Stimulated activated CD8-positive, alpha-beta memory T cell treated with anti-CD3 and anti-CD28 coated beads, Interleukin-4, amount 100 ng/mL, for 48 hours (primary cell): ENCODE measurements at regions not wholly inside any gene's neighbourhood (a gene's known extent, or its start where the extent isn't known, plus 50 kb on each side); places are given as distances from the start of the nearest gene placed in this dataset.
"Not testable (repeated sequence)": the region's sequence is repeated elsewhere in the genome, so short reads cannot be mapped to it uniquely, and the experiment has no call there.

Experiments used
- DNase-seq: peaks from one replicate; pipeline ENCODE4 v3.0.0-alpha.2; 2020

DNA sequence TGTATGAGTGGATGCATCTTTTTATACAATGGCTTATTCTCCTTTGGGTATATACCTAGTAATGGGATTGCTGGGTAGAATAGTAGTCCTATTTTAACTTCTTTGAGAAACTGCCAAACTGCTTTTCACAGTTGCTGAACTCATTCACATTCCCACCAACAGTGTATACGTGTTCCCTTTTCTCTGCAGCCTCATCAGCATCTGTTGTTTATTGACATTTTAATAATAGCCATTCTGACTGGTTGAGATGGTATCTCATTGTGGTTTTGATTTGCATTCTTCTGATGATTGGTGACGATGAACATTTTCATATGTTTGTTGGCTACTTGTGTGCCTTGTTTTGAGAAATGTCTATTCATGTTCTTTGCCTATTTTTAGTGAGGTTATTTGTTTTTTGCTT, 687.0 kb upstream of the EPHA5 start:
- no peak for DNase-seq

DNA sequence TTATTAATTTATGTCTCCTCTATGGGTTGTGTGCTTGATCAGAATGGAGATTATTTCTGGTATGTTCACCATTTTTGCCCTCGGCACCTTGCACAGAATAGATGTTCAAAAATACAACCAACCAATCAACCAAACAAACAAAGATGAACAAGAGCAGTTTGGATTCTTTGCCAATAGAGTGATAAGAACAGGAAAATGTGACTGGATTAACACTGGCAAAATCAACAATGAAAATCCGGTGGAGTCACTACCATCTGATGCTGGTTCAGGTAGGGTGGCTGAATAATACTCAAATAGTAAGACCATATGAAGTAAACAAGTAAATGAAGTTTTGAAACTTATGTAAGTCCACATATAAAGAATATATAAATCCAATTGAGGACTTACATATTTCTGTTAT, 685.0 kb upstream of the EPHA5 start:
- no peak for DNase-seq

DNA sequence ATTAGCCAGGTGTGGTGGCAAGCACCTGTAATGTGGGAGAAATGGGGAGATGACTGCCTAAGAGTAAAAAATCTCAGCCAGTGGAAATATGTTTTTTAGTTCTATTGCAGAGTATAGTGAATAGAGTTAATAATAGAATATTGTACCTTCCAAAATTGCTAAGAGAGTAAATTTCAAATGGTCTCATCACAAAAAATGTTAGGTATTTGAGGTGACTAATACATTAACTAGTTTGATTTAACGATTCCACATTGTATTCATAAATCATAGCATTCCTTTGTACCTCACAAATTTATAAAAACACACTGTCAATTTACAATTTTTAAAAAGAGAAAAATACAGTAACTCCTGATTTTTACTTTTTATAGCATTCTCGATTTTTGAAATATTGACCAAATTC, 681.5 kb upstream of the EPHA5 start:
- DNase-seq = no peak

DNA sequence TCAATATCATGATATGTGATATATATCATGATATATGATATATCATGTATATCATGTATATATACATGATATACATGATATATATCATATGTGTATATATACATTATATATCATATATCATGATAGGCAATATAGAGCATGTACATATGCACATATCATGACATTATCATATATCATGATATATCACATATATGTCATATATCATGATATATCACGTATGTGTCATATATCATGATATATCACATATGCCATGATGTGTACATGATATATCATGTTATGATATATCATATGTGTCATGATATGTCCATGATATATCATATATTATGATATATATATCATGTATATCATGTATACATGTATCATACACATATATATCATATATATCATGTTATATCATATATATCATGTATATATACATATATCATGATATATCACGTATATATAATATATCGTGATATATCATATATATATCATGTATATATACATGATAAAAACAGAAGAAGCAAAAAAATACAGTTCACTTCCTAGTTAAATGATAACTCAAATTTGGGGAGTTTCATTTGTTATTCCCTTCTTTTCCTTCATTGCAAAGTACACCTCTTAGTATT, 670.1 kb upstream of the EPHA5 start:
- no peak for DNase-seq

DNA sequence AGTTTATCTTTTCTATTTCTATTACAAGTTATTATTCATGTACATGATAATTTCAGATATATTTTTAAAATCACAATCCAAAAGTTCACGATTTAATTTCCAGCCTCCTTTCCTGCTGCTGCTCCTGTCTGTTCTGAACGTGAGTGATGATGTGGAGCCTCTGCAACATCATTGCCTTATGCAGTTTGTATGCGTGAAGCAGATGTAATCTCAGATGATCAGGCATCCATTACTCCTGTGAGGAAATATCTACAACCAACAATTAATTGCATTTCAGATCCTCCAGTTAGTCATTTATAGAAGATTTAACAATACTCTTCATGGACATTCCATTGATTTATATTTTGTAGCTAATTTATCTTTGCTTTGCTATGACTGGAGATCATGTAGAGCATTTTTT, 668.7 kb upstream of the EPHA5 start:
- DNase-seq = no peak

DNA sequence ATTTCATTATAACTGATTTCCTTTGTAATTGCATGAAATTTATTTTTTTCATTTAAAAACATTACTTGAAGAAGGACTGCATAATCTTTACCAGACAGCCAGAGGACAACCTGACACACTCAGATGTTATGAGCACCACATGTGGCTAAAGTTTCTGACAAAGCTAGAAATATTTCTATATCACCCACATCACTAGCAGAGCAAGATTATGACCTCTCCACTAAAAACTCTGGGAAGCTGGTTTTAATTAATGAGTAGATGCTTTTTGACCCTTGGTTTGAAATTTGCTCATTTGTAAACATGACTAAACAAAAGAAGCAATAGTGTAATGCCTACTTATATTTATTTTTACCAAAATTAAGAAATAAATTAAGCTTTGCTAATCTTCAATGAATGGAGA, 661.5 kb upstream of the EPHA5 start:
- no peak for DNase-seq

DNA sequence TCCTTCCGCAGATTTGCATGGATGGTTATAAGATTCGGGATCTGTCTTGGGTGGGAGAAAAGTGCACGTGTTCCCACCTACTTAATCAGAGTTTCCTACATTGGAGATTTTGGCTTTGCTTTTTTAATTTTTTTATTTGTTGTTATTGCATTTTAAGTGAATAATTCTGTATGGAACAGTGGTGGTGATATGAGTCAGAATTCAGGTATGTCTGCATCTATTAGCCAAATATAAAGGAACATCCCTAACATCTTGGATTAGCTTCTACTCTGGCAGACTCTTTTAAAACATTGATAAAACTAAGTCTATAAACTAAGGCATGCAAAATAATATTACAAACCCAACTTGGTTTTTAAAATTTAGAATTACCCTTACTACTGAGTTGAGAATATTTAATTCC, 659.8 kb upstream of the EPHA5 start:
- no peak for DNase-seq

DNA sequence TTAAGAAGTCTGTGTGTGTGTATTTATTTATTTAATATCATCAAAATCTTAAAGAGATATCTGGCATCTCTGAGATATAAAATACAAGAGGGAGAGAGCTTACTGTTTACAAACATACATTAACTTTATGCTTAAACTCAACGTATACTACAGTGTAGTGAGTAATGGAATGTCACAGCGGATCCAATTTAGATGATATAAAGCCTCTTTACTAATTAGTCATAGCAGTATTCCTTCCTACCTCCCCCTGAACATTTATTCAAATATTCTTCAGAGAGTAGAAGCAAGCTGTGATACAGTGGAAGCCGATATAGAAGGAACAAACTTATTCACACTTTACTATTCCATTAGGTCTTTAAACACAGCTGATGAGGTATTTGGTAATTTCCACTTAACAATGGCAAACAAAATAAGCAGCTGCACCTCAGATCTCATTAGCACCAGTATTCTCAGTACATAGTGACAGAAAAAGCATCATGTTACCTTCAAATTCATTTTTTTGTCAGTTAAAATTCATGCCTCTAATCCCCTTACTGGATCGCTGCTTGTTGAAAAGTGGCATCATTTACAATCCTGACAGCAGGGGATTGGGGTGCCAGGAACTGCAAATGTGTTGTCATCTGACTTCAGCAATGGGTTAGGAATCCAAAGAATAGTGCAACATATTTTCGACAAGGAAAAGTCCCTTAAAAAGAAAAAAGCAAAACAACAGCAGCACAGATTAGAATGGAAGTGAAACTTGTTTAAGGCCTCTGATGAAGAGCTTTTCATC, 658.7 kb upstream of the EPHA5 start:
- DNase-seq = no peak

DNA sequence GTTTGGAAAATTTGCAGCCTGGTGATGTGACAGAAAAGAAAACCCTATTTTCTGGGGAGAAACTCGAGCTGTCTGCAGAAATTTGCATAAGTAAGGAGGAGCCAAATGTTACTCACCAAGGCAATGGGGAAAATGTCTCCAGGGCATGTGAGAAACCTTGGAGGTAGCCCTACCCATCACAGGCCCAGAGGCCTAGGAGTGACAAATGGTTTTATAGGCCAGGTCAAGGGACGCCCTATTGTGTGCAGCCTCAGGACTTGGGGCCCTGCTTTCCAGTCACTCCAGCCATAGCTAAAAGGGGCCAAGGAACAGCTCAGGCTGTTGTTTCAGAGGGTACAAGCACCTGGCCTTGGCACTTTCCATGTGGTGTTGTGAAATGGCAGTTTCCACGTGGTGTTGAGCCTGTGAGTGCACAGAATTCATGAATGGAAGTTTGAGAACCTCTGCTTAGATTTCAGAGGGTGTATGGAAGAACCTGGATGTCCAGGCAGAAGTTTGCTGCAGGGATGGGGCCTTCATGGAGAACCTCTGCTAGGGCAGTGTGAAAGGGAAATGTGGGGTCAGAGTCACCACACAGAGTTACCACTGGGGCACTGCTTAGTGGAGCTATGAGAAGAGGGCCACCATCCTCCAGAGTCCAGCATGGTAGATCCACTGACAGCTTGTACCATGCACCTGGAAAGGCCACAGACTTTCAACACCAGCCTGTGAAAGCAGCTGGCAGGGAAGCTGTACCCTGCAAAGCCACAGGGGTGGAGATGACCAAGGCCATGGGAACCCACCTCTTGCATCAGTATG, 637.6 kb upstream of the EPHA5 start:
- no peak for DNase-seq

DNA sequence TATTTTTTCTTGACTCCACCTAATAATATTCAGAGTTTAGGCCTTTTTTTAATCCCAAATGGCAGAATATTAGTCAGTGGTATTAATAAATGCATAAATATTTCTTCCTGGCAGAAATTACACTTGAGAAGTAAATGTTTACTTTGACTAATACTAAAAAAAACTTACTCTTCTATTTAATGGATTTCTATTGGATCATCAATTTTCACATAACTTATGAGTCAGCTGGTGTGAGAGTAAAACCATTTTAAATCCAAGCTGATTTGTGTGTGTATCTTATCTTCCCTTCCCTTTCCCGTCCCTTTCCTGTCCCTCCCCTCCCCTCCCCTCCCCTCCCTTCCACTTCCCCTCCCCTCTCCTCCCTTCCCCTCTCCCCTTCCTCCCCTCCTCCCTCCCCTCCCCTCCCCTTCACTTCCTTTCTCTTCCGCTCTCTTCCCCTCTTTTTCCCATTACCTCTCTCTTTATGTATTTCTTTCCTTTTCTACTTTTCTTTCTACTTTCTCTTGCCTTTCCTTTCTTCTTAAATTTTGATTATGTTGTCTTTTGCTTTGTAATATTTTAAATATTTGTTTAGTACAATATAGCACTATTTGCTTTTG, 630.1 kb upstream of the EPHA5 start:
- no peak for DNase-seq

DNA sequence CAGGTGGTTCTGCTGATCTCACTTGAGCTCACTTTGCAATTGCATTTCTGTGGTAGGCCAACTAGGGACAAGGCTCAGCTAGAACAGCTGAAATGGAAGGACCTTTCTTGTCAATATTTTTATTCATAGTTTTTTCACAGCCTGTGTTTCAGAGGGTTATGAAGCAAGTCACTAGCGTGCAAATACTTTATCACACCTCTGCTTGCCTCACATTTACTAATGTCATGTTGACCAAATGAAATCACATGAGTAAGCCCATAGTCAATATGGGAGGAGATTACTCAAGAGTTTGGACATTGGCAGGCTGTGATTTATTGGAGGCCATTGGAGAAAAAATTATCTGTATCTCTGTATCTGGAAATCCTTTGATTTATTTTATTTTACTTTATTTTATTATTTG, 628.3 kb upstream of the EPHA5 start:
- DNase-seq = no peak

DNA sequence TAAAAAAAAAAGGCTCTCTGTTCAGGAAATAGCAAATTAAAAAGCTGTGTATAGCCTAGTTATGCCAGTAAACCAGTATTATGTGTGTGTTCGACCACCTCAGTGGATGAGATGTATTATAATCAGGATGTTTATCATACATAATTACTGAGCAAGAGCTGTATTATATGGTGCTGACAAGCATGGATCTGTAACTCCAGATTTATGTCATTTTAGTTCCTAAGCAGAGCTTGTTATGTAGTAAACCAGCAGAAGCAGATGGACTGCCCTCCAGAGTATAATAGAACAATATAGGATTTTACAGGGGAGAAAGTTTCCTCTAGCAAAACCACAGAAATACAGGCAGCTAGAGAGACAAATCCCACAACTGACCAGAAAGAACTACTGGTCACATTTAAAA, 627.4 kb upstream of the EPHA5 start:
- no peak for DNase-seq

DNA sequence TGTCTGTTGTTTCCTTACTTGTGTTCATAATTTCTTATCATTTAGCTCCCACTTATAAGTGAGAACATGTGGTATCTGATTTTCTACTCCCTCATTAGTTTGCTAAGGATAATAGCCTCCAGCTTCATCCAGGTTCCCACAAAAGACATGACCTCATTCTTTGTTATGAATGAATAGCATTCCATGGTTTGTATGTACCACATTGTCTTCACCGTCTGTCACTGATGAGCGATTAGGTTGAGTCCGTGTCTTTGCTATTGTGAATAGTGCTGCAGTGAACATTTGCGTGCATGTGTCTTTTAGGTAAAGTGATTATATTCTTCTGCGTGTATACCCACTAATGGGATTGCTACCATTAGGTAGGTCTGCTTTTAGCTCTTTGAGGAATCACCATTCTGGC, 624.3 kb upstream of the EPHA5 start:
- DNase-seq = no peak

DNA sequence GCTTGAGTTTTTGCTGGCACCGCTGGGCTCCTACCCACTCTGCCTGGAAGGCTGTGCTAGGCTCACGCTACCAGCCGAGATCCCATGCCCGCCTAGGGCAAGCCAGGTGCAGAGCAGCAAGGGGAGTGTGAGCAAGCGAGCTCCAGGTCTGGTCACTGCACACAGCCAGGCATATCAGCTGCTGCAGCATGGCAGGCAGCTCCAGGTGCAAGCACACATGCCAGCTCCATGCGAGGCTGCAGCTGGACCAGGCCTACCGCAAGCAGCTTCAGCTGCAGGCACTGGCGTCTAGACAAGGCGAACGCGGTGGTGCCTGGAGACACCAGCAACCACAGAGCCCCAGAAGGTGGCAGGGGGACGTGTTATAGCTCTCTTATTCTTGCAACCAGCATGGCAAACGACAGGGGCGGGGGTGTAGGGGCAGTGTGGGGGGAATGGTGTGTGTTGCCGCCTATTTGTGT, 614.7 kb upstream of the EPHA5 start:
- no peak for DNase-seq

DNA sequence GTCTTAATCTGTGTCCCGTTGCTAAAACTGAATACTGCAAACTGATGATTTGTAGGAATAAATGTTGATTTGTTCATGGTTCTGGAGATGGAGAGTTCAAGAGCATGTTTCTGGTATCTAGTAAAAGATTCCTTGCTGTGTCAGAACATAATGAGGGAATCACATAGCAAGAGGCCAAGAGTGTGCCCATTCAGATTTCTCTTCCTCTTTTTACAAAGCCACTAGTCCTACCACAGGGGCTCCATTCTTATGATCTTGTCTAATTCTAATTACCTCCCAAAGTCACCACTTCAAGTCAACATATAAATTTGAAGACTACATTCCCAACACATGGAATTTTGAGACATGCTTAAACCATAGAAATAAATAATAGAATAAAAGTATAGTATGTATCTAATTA, 608.8 kb upstream of the EPHA5 start:
- DNase-seq = no peak

DNA sequence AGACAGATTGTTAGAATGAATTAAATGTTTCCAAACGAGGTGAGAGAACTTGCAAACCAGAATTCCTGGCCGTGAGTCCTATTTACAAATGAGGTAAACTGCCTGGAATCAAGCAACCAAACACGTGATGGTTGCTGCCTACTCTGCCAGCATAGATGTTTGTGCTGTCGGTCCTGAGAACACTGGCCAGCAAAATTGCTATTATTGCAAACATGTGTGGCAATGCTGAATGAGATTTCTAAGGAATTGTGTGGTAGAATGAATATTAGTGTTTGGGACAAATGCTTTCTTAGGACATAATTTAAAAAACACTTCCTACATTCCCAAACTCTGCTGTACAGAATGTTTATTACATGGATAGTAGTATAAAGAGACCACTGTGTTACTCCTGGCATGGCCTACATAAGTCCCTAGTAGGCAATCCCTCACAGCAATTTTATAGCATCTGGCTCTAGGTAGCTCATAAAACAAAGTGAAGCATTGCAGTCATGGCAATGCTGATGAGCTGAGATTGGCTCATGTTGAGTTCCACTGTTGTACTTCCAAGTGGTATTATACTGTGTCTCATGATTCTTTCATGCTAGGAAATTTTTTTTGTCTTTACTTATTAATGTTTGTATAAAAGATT, 605.2 kb upstream of the EPHA5 start:
- no peak for DNase-seq

DNA sequence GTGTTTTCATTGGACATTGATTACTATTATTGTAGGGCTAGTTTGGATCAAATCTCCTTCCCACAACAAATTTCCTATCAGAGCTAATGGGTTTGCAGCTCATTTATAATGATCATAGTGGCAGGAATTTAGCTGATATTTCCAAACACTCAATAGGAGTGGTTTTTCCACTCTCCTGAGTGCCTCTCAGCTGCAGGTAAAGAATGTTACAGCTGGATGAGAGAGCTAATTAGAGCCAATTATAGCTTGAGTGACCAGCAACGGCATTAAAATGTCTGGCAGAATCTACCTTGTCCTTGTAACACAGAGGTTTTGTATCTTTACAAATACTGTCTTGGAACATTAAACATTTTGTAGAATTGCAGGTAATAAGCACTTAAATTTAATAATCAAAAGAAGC, 602.8 kb upstream of the EPHA5 start:
- DNase-seq = no peak

DNA sequence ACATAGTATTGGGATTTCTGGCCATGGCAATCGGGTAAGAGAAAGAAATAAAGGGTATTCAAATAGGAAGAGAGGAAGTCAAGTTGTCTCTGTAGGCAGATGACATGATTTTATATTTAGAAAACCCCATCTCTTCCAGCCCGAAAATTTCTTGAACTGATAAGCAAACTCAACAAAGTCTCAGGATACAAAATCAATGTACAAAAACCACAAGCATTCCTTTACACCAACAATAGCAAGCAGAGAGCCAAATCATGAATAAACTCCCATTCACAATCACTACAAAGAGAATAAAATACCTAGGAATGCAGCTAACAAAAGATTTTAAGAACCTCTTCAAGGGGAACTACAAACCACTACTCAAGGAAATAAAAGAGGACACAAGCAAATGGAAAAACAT, 600.1 kb upstream of the EPHA5 start:
- DNase-seq = not testable (repeated sequence)

DNA sequence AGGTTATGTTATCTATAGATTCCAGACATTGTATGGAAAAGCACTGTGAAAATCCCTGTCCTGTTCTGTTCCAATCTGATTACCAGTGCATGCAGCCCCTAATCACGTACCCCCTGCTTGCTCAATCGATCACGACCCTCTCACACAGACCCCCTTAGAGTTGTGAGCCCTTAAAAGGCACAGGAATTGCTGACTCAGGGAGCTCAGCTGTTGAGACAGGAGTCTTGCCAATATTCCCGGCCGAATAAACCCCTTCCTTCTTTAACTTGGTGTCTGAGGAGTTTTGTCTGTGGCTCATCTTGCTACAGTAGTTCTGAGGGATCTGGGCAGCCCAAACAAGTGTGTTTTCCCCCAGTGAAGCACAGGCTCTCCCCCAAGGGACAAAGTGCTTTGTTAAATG, 596.3 kb upstream of the EPHA5 start:
- not testable (repeated sequence) for DNase-seq

DNA sequence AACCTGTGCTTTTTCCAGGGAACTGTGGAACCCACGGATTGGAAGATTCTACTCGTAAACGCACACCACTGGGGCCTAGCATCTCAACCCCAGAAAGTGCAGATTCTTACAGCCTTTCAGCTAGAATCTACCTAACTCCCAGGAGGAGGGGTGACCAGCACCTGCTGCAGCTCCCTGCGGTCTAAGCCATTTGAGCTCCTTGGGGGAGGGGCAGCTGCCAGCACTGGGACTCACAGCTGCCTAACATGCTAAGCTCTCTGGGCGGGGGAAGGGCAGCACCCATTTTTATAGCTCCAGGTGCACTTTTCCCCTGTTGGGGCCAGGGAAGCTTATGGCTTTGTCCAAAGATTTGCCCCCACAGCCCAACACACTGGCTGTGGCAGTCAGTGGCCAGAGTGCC, 595.7 kb upstream of the EPHA5 start:
- no peak for DNase-seq

DNA sequence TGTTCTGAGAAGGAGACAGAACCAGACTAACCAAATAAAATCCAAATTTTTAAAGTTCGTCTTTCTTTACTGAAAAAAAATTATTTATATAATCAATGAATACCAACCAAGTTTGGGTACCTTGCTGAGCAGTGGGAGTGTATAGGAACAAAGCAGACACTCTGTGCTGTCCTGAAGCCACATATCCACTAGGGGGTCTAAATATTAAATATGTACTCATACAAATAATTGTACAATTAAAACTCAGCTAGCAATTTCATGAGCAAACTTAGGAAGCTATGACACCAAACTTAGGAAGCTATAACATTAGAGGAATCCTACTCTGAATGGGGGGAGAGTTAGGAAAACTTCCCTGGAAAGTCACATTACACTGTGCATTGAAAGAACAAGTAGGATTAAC, 582.0 kb upstream of the EPHA5 start:
- no peak for DNase-seq

DNA sequence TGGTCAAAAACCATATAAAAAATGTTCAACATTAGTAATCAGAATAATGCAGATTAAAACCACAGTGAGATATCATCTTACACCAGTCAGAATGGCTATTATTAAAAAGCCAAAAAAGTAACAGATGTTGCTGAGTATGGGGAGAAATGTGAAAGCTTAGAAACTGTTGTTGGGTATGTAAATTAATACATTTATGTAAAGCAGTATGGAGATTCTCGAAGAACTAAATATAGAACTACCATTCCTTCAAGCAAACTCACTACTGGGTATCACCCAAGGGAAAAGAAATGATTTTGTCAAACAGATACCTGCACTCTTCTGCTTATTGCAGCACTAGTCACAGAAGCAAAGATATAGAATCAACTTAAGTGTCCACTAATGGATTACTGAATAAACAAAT, 576.4 kb upstream of the EPHA5 start:
- no peak for DNase-seq

DNA sequence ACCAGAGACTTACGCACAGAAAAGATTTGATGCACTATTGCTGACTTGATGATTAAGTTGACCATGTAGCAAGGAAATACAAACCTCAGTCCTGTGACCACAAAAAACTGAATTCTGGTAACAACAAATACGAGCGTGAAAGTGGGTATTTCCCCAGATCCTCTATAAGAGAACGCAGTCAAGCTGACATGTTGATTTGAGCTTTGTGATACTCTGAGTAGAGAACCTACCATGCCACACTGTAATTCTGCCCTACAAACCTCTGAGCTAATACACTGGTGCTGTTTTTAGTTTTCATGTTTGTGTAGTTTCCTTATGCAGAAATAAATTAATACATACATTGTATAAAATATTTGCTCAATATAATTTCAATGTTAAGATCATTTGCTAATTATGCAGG, 565.6 kb upstream of the EPHA5 start:
- no peak for DNase-seq
